Activated gamma-delta T cell treated with anti-CD3 and anti-CD28 coated beads, Interleukin-2, amount 50 U/mL, for 16 hours (primary cell): ENCODE measurements at regions not wholly inside any gene's neighbourhood (a gene's known extent, or its start where the extent isn't known, plus 50 kb on each side); places are given as distances from the start of the nearest gene placed in this dataset.
"Not testable (repeated sequence)": the region's sequence is repeated elsewhere in the genome, so short reads cannot be mapped to it uniquely, and the experiment has no call there.

Experiments
- DNase-seq: peaks from one replicate; pipeline ENCODE4 v3.0.0-alpha.2; 2020; ENCODE audit warnings: low read depth

GRCh38 chr3:152581951-152582350 lies 253.0 kb upstream of the P2RY1 start:
- no peak for DNase-seq

GRCh38 chr3:152583963-152584362 lies 251.0 kb upstream of the P2RY1 start:
- DNase-seq: no peak

GRCh38 chr3:152586974-152587373 lies 248.0 kb upstream of the P2RY1 start:
- DNase-seq: no peak

- no peak for DNase-seq
Observed at GRCh38 chr3:152587861-152588260, 247.1 kb upstream of the P2RY1 start.

- DNase-seq: no peak
Observed at GRCh38 chr3:152589644-152590043, 245.3 kb upstream of the P2RY1 start.

GRCh38 chr3:152591515-152591914 lies 243.4 kb upstream of the P2RY1 start:
- DNase-seq: no peak

- DNase-seq: no peak
Observed at GRCh38 chr3:152593242-152593641, 241.7 kb upstream of the P2RY1 start.

GRCh38 chr3:152595975-152596821 lies 238.7 kb upstream of the P2RY1 start:
- no peak for DNase-seq

- DNase-seq: not testable (repeated sequence)
Observed at GRCh38 chr3:152596832-152597231, 238.1 kb upstream of the P2RY1 start.

GRCh38 chr3:152606146-152606545 lies 228.8 kb upstream of the P2RY1 start:
- no peak for DNase-seq

- no peak for DNase-seq
Observed at GRCh38 chr3:152607179-152607578, 227.8 kb upstream of the P2RY1 start.

GRCh38 chr3:152608696-152609594 lies 226.0 kb upstream of the P2RY1 start:
- no peak for DNase-seq

- DNase-seq: no peak
Observed at GRCh38 chr3:152609891-152610290, 225.0 kb upstream of the P2RY1 start.

- DNase-seq: no peak
Observed at GRCh38 chr3:152610622-152611021, 224.3 kb upstream of the P2RY1 start.

GRCh38 chr3:152611905-152612304 lies 223.0 kb upstream of the P2RY1 start:
- no peak for DNase-seq

- no peak for DNase-seq
Observed at GRCh38 chr3:152613851-152614250, 221.1 kb upstream of the P2RY1 start.

- no peak for DNase-seq
Observed at GRCh38 chr3:152615681-152616080, 219.2 kb upstream of the P2RY1 start.

GRCh38 chr3:152617609-152618008 lies 217.3 kb upstream of the P2RY1 start:
- no peak for DNase-seq

- DNase-seq: no peak
Observed at GRCh38 chr3:152618529-152618928, 216.4 kb upstream of the P2RY1 start.

GRCh38 chr3:152619691-152620090 lies 215.2 kb upstream of the P2RY1 start:
- DNase-seq: no peak

- DNase-seq: no peak
Observed at GRCh38 chr3:152620395-152620794, 214.5 kb upstream of the P2RY1 start.

GRCh38 chr3:152621006-152621868 lies 213.7 kb upstream of the P2RY1 start:
- DNase-seq: no peak
